Stimulated activated CD4-positive, alpha-beta T cell treated with anti-CD3 and anti-CD28 coated beads, TNF-alpha, amount 100 ng/mL, for 4 hours (primary cell): ENCODE measurements at regions not wholly inside any gene's neighbourhood (a gene's known extent, or its start where the extent isn't known, plus 50 kb on each side); places are given as distances from the start of the nearest gene placed in this dataset.
"Not testable (repeated sequence)": the region's sequence is repeated elsewhere in the genome, so short reads cannot be mapped to it uniquely, and the experiment has no call there.

Source experiments
- DNase-seq, 3 experiments: peaks; one replicate each; pipeline ENCODE4 v3.0.0-alpha.2; 2020; ENCODE audit warnings: low read depth in 3 of 3

DNA sequence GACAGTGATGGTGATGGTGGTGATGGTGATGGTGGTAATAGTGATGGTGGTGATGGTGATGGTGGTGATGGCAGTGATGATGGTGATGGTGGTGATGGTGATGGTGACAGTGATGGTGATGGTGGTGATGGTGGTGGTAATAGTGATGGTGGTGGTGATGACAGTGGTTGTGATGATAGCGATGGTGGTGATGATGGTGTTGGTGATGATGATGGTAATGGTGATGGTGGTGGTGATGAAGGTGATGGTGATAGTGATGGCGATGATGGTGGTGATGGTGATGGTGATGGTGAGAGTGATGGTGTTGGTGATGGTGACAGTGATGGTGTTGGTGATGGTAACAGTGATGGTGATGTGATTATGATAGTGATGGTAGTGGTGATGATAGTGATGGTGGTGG lies 94.3 kb downstream of the ASB1 start:
- DNase-seq, result no peak

DNA sequence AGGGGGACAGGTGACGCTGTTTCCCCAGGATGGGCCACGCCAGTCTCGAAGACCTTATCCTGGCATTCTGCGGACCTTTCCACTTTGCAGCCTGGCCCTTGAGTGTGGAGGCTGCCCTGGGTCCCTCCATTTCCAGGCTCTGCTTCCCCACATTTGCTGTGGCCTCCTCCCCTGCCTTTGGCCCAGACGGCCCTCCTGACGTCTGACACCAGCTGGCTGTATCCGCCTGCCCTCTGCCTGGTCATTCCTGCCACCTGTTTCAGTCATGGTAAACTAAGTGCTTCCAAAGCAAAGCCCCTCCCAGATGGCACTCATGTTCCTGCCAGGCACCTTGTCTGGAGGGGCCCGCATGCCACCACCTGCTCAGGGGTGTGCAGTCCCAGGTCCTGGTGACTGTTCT lies 95.1 kb downstream of the ASB1 start:
- DNase-seq, result no peak

DNA sequence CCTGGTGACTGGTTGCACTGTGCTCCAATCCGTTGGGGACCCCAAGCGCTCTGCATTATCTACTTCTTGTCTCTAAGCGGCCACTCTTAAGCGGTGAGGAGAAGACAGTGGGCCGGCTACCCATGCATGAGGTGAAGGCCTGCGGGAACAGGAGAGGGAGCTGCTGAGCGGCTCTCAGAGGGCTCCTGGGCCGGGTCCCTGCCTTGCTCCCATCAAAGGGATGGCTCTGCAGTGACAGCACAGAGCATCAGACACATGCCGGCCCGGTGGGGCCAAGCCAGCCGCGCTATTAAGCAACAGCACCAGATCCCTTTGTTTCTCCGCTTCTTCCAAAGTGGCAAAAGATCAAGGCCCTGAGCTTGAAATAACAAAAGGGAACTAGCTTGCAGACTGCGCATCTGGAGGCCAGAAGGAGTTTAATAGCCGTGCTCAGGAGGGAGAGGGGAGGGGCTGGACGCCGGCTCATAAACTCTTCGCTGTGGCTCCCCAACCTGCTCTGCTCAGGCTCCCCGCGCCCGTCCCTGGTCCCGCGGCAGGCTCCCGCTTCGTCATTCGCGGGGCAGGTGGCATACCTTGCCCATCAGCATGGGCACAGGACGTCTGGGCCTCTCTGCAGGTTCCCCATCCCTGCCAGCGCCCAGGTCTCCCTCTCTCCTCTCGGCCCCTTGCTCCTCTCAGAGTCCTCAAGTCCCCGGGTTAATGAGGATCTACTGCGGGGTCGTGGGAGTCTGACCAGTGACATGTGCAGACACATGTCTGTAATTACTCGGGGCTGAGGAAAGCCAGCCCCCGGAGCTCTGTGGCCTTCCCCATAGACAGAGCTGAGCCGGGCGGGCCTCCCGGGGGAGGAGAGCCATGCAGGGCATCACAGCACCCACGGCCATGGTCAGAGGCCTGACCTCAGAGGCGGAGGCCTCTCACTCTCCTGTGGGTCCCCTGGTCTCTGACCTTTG lies 96.7 kb downstream of the ASB1 start:
- no peak for DNase-seq

DNA sequence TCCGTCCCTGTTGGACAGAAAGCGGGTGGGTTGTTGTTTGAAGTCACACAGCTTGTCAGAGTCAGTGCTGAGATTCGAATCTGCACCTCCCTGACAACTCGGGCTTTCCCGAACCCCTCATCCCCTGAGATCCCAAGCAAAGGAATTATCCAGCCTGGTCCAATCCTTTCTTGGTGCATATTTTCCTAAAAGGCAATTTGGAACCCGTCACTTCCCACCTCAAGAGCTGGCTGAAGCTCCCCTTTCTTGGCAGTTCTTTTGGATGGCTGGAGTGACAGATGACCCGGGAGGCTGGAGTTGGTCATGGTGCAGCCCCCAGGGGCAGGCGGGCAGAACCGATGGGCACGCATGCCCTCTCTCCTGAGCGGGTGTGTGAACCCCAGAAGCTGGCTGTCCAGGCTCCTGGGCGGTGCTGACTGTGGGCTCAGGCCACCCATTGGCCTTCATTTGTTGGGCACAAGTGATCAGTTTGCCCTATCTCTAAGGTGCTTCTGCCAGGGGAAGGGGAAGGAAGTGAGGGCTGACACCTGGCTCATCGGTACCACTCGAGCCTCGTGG lies 97.8 kb downstream of the ASB1 start:
- DNase-seq, result no peak

DNA sequence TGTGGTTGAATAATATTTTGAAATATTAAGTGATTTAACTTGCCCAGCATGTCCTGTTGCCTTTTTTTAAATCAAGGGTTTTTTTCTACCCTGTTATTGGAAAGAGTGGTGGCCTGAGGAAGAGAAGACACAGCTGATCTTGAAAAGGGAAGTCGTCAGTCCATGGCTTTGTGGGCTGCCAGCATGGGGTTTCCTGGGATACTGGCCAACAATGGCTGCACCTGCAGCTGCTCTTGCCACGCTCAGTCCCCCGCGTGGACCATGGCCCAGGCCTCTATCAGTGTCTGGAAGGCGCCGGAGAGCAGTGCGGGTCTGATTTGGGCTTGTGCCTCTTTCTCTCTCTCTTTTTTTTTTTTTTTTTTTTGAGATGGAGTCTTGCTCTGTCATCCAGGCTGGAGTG lies 99.3 kb downstream of the ASB1 start:
- no peak for DNase-seq

DNA sequence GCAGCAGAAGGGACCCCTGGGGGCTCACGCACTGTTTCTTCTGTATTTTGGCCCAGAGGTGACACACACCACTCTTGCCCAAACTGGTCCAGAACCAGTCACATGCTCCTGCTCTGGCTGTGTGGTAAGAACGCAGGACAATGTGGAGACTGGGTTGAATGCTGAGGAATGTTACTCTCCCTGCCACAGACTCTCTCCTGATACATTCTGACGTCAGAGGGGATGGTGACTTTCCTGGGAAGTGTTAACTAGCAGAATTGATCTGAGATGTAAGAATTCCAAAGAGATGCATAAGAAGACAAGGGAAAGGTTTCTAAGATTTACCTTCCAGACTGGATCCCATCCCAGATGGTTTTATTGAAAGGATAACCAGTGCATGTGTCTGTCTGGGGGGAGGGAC lies 100.8 kb downstream of the ASB1 start:
- DNase-seq, result no peak

DNA sequence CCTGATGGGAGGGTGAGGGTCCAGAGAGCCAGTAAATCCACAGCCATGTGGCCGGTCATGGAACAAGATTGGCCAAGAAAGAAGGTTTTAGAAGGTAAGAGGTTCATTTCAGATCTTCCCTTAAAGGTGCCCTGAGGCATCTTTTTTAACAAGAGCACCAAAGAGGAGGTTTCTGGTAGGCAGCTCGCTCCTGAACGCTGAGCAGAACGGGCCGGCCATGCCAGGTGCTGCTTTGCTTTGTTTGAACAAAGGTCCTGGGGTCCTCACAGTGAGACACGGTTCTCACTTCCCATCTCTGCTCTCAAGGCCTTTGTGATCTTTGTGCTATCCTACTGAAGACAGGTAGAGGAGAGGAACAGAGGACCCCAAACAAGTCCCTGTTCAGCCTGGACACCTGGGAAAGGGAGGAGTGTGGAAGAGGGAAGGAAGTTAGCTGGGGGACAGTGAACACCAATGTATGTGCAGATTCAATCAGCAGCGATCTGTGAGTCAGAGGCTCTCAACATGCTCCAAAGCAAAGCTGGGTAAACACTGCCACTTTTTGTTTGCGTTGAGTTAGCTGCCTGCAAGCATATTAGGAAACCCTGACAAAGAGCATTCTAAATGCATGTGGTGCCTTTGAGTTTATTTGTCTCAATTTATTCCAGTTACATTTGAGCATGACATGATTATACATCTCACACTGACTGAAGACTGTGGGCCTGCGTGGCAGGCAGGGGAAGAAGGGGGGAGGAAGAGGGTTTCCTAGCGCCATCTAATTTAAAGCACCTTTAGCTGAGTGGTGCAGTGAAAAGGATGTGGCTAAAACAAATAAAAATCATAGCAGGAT lies 102.4 kb downstream of the ASB1 start:
- no peak for DNase-seq

DNA sequence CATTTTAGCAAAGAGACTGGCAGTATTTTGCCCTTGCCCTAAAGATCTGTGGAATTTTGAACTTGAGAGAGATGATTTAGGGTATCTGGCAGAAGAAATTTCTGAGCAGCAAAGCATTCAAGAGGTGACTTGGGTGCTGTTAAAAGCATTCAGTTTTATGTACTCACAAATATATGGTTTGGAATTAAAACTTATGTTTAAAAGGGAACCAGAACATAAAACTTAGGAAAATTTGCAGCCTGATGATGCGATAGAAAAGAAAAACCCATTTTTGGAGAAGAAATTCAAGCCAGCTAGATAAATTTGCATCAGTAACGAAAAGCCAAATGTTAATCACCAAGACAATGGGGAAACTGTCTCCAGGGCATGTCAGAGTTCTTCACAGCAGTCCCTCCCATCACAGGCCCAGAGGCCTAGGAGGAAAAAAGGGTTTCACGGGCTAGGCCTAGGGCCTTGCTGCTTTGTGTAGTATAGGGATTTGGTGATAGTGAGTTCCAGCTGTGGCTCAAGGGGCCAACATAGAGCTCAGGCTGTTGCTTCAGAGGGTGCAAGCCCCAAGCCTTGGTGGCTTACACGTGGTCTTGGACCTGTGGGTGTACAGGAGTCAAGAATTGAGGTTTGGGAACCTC lies 104.4 kb downstream of the ASB1 start:
- DNase-seq, result not testable (repeated sequence)

DNA sequence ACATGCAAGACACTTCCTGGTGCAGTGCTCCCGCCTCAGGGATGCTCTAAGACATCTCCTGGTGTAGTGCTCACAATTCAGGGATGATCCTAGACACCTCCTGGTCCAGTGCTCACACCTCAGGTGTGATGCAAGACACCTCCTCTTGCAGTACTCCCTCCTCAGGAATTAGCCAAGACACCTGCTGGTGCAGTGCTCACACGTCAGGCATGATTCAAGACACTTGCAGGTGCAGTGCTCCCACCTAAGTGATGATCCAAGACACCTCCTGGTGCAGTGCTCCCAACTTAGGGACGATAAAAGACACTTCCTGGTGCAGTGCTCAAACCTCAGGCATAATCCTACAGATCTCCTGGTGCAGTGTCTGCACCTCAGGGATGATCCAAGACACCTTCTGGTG lies 117.0 kb downstream of the ASB1 start:
- not testable (repeated sequence) for DNase-seq

DNA sequence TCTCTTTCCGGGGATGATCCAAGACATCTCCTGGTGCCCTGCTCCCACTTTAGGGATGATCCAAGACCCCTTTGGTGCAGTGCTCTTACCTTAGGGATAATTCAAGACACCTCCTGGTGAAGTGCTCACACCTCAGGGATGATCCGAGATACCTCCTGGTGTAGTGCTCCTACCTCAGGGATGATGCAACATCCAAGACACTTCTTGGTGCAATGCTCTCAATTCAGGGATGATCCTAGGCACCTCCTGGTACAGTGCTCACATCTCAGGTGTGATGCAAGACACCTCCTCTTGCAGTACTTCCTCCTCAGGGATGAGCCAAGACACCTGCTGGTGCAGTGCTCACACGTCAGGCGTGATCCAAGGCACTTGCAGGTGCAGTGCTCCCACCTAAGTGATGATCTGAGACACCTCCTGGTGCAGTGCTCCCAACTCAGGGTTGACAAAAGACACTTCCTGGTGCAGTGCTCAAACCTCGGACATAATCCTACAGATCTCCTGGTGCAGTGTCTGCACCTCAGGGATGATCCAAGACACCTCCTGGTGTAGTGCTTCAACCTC lies 122.3 kb downstream of the ASB1 start:
- DNase-seq, result no peak

DNA sequence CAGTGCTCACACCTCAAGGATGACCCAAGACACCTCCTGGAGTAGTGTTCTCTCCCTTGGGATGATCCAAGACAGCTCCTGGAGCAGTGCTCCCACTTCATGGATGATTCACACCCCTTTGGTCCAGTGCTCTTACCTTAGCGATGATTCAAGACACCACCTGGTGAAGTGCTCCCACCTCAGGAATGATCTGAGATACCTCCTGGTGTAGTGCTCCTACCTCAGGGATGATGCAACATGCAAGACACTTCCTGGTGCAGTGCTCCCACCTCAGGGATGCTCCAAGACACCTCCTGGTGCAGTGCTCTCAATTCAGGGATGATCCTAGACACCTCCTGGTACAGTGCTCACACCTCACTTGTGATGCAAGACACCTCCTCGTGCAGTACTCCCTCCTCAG lies 123.1 kb downstream of the ASB1 start:
- DNase-seq, result no peak

DNA sequence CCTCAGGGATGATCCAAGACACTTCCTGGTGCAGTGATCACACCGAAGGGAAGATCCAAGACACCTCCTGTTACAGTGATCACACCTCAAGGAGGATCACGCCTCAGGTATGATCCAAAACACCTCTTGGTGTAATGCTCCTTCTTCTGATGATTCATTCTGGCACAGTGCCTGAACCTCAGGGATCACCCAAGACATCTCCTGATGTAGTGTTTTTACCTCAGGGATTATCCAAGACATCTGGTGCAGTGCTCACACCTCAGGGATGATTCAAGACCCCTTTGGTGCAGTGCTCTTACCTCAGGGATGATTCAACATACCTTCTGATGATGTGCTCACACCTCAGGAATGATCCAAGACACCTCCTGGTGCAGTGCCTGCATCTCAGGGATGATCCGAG lies 124.4 kb downstream of the ASB1 start:
- DNase-seq, result no peak

DNA sequence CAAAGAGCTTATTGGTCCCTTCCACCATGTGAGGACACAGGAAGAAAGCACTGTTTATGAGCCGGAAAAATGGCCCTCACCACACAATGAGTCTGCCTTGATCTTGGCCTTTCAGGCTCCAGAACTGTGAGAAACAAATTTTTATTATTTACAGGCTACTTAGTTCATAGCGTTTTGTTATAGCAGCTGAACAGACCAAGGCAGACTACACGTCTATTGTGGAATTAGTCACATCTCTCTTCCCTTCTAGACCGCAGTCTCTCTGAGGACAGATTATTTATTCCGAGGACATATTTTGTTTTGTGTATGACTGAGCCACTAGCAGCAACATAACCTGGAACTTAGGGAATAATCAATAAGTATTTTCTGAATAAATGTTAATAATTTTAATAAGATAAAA lies 125.5 kb downstream of the ASB1 start:
- no peak for DNase-seq

DNA sequence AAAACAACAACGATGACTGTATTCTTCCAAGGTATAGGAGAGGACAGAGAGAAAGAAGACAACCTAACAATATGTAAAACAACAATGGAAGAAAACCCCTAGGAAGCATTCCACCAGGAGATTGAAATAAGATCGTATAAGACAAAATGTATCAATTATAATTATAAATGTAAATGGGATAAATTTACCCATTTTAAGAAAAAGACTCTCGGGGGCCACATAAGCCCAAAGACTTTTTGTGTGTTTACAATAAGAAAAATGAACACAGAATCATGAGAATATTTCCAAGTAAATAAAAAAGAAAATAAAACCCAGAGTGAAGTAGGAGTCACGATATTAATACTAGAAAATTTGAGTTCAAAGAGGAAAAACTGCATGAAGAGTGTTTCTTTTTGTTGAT lies 126.4 kb downstream of the ASB1 start:
- DNase-seq, result no peak

DNA sequence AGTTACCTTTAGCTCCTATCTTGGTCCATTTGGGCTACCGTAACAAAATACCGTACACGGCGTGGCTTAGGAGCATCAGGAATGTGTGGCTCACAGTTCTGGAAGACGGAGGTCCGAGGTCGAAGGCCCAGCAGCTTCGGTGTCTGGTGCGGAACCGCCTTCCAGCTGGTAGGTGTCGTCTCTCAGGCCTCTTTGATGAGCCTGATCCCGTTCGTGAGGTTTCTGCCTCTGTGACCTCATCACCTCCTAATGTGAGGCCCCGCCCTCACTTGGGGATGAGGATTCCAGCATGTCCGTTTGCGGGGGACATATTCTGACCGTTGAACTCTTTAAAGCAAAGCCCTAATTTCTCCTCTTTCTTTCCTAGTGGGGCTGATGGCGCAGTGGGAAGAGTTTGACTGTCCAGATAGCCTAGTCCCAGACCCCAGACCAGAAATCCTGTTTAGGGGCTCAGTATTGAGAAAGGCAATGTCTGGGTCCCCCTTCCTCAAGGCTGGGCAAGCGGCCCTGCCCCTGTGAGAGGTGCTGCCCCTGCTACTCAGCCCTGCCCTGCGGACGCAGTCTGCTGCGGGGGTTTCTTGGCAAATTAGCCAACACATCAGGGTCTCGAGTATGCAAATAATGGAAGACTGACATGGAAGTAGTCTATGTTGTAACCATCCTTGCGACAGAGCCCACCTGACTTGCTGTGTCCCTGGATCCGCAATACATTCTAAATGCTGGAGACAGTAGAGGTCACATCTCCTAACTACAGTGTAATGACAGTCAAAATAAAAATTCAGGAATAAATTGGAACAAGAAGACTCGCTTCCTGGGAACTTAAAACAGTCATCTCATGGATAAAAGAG lies 128.0 kb downstream of the ASB1 start:
- DNase-seq, result no peak

DNA sequence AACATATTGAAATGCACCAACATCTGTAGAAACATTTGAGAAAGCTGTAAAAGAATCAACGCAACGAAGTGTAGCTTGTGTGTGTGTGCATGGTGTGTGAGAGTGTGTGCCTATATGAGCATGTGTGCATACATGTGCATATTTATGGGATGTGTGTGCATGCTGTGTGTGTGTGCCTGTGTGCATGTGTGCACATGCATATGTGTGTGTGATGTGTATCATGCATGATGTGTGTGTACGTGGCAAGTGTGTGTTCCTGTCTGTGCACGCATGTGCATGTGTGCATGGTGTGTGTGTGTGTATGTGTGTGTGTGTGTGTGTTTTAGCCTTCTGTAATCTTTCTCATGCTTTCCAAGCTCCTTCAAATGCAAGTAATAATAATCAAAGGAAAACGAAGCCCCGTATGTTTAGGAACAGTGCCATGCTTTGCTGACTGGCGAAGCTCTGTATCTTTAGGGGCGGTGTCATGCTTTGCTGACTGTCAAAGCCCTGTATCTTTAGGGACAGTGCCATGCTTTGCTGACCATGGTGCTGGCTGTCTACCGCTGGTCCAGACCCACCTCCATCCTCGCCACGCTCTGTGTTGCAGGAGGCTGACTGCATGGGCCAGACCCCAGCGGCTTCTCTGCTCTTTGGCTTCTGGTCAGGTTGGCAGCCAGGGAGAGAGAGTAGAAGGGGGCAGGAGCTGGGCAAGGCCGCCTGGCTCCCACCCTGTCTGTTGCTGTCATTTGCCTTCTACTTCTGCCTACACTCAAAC lies 129.2 kb downstream of the ASB1 start:
- DNase-seq, result no peak

DNA sequence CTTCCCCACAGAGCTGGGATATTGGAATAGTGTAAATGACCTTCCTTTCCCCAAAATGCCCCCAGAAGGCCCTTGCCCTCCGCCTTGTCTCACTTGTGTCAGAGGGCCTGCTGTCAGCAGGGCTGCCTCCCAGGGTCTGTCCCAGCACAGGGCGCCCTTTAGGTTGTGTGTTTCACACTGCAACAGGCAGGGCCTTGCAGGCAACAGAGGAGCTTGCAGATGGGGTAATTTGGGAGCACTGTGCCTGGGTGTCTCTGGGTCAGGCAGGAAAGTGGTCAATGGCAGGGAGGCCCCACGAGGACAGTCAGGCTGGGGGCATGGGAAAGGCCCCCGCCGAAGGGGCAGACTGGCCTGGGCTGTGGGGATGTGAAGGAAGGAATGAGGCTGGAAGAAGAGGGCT lies 130.7 kb downstream of the ASB1 start:
- DNase-seq, result no peak

DNA sequence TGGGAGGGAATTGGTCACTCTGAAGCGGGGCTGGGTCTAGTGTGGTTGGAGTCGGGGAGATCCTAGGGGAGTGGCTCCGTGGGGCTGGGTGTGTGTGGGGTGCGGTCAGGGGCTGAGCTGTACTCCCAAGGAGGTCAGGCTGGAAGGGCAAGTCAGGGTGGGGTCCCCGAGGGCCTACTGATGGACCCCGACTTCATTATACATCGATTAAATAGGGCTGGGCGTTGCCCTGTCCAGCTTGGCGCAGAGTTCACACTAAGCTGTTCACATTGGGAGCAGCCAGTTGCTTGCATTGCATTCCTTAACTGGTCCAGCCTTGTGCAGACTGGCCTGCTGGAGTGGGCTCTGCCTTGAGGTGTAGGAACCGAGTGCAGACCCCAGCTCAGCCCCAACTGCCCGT lies 131.2 kb downstream of the ASB1 start:
- no peak for DNase-seq

DNA sequence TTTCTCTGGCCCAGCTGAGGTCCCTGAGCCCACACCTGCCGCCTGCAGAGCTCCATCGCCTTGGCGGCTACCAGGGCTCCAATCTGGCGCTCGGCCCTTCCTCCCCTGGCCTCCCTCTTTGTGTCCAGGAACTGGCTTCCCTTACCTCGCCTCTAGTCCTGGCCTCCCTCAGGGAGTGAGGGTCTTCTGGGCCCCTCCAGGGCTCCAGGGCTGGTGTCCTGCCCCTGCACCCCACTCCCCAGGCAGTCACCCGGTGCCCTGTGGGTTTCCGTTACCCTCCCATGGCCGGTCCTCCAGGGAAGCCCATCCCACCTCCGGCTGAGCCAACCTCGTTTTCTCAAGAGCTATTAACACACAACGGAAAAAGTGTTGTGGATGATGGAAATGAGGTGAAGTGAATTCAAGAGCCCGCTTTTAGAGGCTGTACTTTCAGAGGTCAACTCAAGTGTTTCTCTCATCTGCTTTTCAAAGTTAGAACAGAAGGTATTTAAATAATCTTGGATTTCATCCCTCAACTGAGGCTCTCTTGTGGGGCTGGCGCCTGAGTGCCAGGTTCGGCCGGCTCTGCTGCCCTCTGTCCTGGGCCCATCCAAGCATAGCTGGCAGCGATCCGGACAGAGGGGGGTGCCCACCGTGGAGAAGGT lies 131.9 kb downstream of the ASB1 start:
- DNase-seq, result no peak

DNA sequence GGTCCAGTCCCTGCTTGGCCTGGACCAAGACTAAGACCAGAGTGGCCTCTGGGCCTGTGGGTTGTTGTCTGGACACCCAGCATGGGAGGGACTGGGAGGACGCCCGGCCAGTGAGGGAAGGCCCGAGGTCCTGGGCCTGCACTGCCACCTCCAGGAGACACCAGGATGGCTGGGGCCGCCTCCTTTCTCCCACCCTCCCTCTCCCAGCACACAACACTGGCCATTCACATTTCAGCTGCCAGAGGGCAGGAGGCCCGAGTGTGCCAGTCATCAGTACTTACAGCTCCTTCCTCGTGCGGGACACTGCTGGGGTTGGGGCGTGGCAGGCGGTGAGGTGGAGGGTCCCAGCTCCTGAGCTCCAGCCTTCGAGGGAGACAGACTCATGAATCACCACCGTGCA lies 133.5 kb downstream of the ASB1 start:
- no peak for DNase-seq
